Neuronal stem cell (in vitro differentiated cells): ENCODE measurements at regions not wholly inside any gene's neighbourhood (a gene's known extent, or its start where the extent isn't known, plus 50 kb on each side); places are given as distances from the start of the nearest gene placed in this dataset.

Experiments
- DNase-seq: peaks from one replicate; pipeline ENCODE4 v3.0.0-alpha.2; 2013; ENCODE audit warnings: low spot score
- H2AFZ ChIP-seq: one replicate; pipeline ENCODE4 v1.6.1; 2013; ENCODE audit warnings: mild to moderate bottlenecking, low read length, inconsistent platforms
- H2AK5ac ChIP-seq: 2 replicates; pipeline ENCODE4 v1.6.1; 2013; ENCODE audit warnings: low read depth, mild to moderate bottlenecking, inconsistent platforms, low read length, moderate library complexity, mixed read lengths
- H2BK120ac ChIP-seq: 2 replicates; pipeline ENCODE4 v1.6.1; 2013; ENCODE audit warnings: low read depth, mild to moderate bottlenecking, inconsistent platforms, low read length, moderate library complexity, mixed read lengths
- H2BK12ac ChIP-seq: one replicate; pipeline ENCODE4 v1.6.1; 2013; ENCODE audit warnings: low read length, inconsistent platforms
- H2BK15ac ChIP-seq: 2 replicates; pipeline ENCODE4 v1.6.1; 2013; ENCODE audit warnings: mild to moderate bottlenecking, low read length, inconsistent platforms, mixed read lengths
- H2BK5ac ChIP-seq: one replicate; pipeline ENCODE4 v1.6.1; 2013; ENCODE audit warnings: inconsistent platforms, mild to moderate bottlenecking, low read length, moderate library complexity
- H3K14ac ChIP-seq: one replicate; pipeline ENCODE4 v1.6.1; 2013; ENCODE audit warnings: low read length, inconsistent platforms
- H3K18ac ChIP-seq: 2 replicates; pipeline ENCODE4 v1.6.1; 2013; ENCODE audit warnings: low read length, inconsistent platforms
- H3K23ac ChIP-seq: 2 replicates; pipeline ENCODE4 v1.6.1; 2013; ENCODE audit warnings: low read depth, mild to moderate bottlenecking, mixed read lengths, low read length, inconsistent platforms; ENCODE audit not compliant: poor library complexity
- H3K27ac ChIP-seq: replicated peaks from 3 replicates; pipeline ENCODE4 v1.5.1; 2013; ENCODE audit warnings: low read length, inconsistent platforms
- H3K27me3 ChIP-seq, 3 experiments: 2 replicates each; pipeline ENCODE4 v1.6.1; 2013; ENCODE audit warnings: low read length in 3 of 3, mild to moderate bottlenecking in 2 of 3, inconsistent platforms in 1 of 3, low read depth in 1 of 3, mixed read lengths in 1 of 3, moderate library complexity in 1 of 3; ENCODE audit not compliant: control insufficient read depth in 3 of 3, insufficient read depth in 3 of 3
- H3K36me3 ChIP-seq, 2 donors: replicated peaks in 1 of 2; 2 replicates each; pipeline ENCODE4 v1.6.1; 2013; ENCODE audit warnings: low read length in 2 of 2; ENCODE audit not compliant: control insufficient read depth in 2 of 2, insufficient read depth in 2 of 2
- H3K4ac ChIP-seq: 2 replicates; pipeline ENCODE4 v1.6.1; 2013; ENCODE audit warnings: inconsistent platforms, mild to moderate bottlenecking, low read length, moderate library complexity
- H3K4me1 ChIP-seq, 2 donors: 1 replicate in 1 of 2; 2 replicates in 1 of 2; pipeline ENCODE4 v1.6.1; 2013; ENCODE audit warnings: low read length in 2 of 2, low read depth in 1 of 2; ENCODE audit not compliant: control insufficient read depth in 2 of 2, insufficient read depth in 1 of 2
- H3K4me2 ChIP-seq: one replicate; pipeline ENCODE4 v1.6.1; 2013; ENCODE audit warnings: mild to moderate bottlenecking, low read length, inconsistent platforms; ENCODE audit not compliant: insufficient read depth, poor library complexity, severe bottlenecking
- H3K4me3 ChIP-seq, 2 donors: 2 replicates each; pipeline ENCODE4 v1.5.1; 2013; ENCODE audit warnings: low read length in 2 of 2, mild to moderate bottlenecking in 2 of 2, inconsistent platforms in 1 of 2, moderate library complexity in 1 of 2
- H3K79me1 ChIP-seq: one replicate; pipeline ENCODE4 v1.6.1; 2013; ENCODE audit warnings: low read depth, mild to moderate bottlenecking, inconsistent platforms, low read length, moderate library complexity
- H3K9ac ChIP-seq: one replicate; pipeline ENCODE4 v1.6.1; 2013; ENCODE audit warnings: mild to moderate bottlenecking, low read depth, low read length, inconsistent platforms; ENCODE audit not compliant: poor library complexity
- H3K9me3 ChIP-seq, 2 donors: replicated peaks in 1 of 2; 2 replicates each; pipeline versions ENCODE3 to v1.6.1; 2013; ENCODE audit warnings: low read length in 2 of 2, mild to moderate bottlenecking in 2 of 2, inconsistent platforms in 1 of 2, low read depth in 1 of 2, mixed read lengths in 1 of 2, moderate library complexity in 1 of 2; ENCODE audit not compliant: control insufficient read depth in 2 of 2, insufficient read depth in 1 of 2
- H4K8ac ChIP-seq: one replicate; pipeline ENCODE4 v1.6.1; 2013; ENCODE audit warnings: low read depth, mild to moderate bottlenecking, inconsistent platforms, low read length, moderate library complexity
- H4K91ac ChIP-seq: one replicate; pipeline ENCODE4 v1.6.1; 2013; ENCODE audit warnings: low read length, low read depth, mild to moderate bottlenecking, inconsistent platforms; ENCODE audit not compliant: poor library complexity
- WGBS, 2 donors: extraction: QIAGEN DNeasy Blood & Tissue Kit; methylation state at CpG; one replicate each; pipeline ENCODE4 v1.1.7; 2013; ENCODE audit warnings: missing lambda C conversion rate in 2 of 2, mixed read lengths in 1 of 2; ENCODE audit not compliant: insufficient read length in 2 of 2, insufficient replicate concordance in 1 of 2; ENCODE audit errors: extremely low coverage in 2 of 2; 5-methylcytosine and 5-hydroxymethylcytosine counted together

GRCh38 chr3:182629521-182629920, 163.8 kb upstream of the ATP11B start:
- Histone ChIP-seq H3K4ac (no peak overlapping the region), H3K4me1 (no peaks in the 10 kb centered on the region), H2BK120ac (no peak overlapping the region), H2BK5ac (no peak overlapping the region), H3K14ac (no peak overlapping the region), H2BK12ac (no peak overlapping the region), H3K9me3 (peaks cover 0 to 8% of the 10 kb centered on the region in 2 donors), H2BK15ac (no peak overlapping the region), H3K9ac (no peak overlapping the region), H3K79me1 (no peaks in the 10 kb centered on the region), H4K8ac (no peak overlapping the region), H4K91ac (no peak overlapping the region), H3K27me3 (no peaks in the 10 kb centered on the region), H3K36me3 (no peaks in the 10 kb centered on the region), H2AFZ (no peak overlapping the region), H2AK5ac (no peak overlapping the region), H3K4me2 (no peak overlapping the region), H3K23ac (no peak overlapping the region), H3K18ac (no peak overlapping the region), H3K4me3 (no peak overlapping the region), H3K27ac (no peak overlapping the region)
- no peak for DNase-seq
- WGBS, 2 donors: no CpG with 5 or more reads among the region's 1 CpG

- no peak overlapping the region for H3K4ac ChIP-seq
- no peaks in the 10 kb centered on the region for H3K36me3 ChIP-seq
- H2BK15ac ChIP-seq: no peak overlapping the region
- no peaks in the 10 kb centered on the region for H3K9me3 ChIP-seq
- no peak overlapping the region for H3K23ac ChIP-seq
- no peak overlapping the region for H3K4me3 ChIP-seq
- H3K27me3 ChIP-seq: no peaks in the 10 kb centered on the region
- no peak overlapping the region for H2BK5ac ChIP-seq
- no CpG with 5 or more reads among the region's 6 CpGs for WGBS, 2 donors
- H3K4me1 ChIP-seq: no peaks in the 10 kb centered on the region
- no peak overlapping the region for H3K9ac ChIP-seq
- no peak overlapping the region for H2AK5ac ChIP-seq
- no peak overlapping the region for H3K4me2 ChIP-seq
- H3K14ac ChIP-seq: no peak overlapping the region
- DNase-seq: no peak
- no peak overlapping the region for H2AFZ ChIP-seq
- H3K79me1 ChIP-seq: no peaks in the 10 kb centered on the region
- no peak overlapping the region for H2BK12ac ChIP-seq
- no peak overlapping the region for H3K27ac ChIP-seq
- no peak overlapping the region for H4K91ac ChIP-seq
- no peak overlapping the region for H4K8ac ChIP-seq
- no peak overlapping the region for H3K18ac ChIP-seq
- no peak overlapping the region for H2BK120ac ChIP-seq
These were observed 161.9 kb upstream of the ATP11B start for GRCh38 chr3:182631183-182632076.

DNA sequence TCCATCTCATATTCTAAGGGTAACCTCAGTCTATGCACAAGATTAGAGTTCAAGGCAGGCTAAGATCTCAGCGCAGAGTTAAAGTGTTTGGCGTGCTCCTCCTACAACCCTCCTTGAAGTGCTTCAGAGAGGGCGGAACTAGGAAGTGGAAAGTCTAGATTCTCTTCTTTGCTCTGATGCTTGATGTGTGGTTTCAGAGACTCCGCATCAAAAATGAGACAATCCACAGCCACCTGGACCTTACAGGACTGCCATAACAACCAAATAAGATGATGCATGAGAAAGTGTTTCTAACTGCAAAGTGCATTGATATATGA, 161.3 kb upstream of the ATP11B start:
- H3K18ac ChIP-seq: no peak overlapping the region
- no peak overlapping the region for H3K4me3 ChIP-seq
- H2BK12ac ChIP-seq: no peak overlapping the region
- no peaks in the 10 kb centered on the region for H3K36me3 ChIP-seq
- no peak overlapping the region for H4K91ac ChIP-seq
- H3K27ac ChIP-seq: no peak overlapping the region
- H3K9me3 ChIP-seq: no peaks in the 10 kb centered on the region
- no peak overlapping the region for H3K9ac ChIP-seq
- no peaks in the 10 kb centered on the region for H3K27me3 ChIP-seq
- no CpG with 5 or more reads among the region's 4 CpGs for WGBS, 2 donors
- H2BK15ac ChIP-seq: no peak overlapping the region
- H3K14ac ChIP-seq: no peak overlapping the region
- no peak for DNase-seq
- no peak overlapping the region for H2BK120ac ChIP-seq
- H3K4ac ChIP-seq: no peak overlapping the region
- no peaks in the 10 kb centered on the region for H3K4me1 ChIP-seq
- H2BK5ac ChIP-seq: no peak overlapping the region
- no peak overlapping the region for H3K23ac ChIP-seq
- no peaks in the 10 kb centered on the region for H3K79me1 ChIP-seq
- no peak overlapping the region for H2AK5ac ChIP-seq
- no peak overlapping the region for H4K8ac ChIP-seq
- H3K4me2 ChIP-seq: no peak overlapping the region
- H2AFZ ChIP-seq: no peak overlapping the region

- Histone ChIP-seq H2BK12ac (no peak overlapping the region), H3K4me1 (no peaks in the 10 kb centered on the region), H2AFZ (no peak overlapping the region), H3K4ac (no peak overlapping the region), H3K14ac (no peak overlapping the region), H3K4me3 (no peak overlapping the region), H3K27ac (no peak overlapping the region), H2BK15ac (no peak overlapping the region), H3K4me2 (no peak overlapping the region), H3K36me3 (no peaks in the 10 kb centered on the region), H2BK120ac (no peak overlapping the region), H3K23ac (no peak overlapping the region), H3K18ac (no peak overlapping the region), H2AK5ac (no peak overlapping the region), H2BK5ac (no peak overlapping the region), H3K9me3 (no peaks in the 10 kb centered on the region), H3K27me3 (no peaks in the 10 kb centered on the region), H4K8ac (no peak overlapping the region), H4K91ac (no peak overlapping the region), H3K9ac (no peak overlapping the region), H3K79me1 (no peaks in the 10 kb centered on the region)
- no CpG with 5 or more reads among the region's 7 CpGs for WGBS, 2 donors
- no peak for DNase-seq
These were observed 160.1 kb upstream of the ATP11B start for GRCh38 chr3:182633186-182633585.
